ENCODE measurements at regions not wholly inside any gene's neighbourhood (a gene's known extent, or its start where the extent isn't known, plus 50 kb on each side); places are given as distances from the start of the nearest gene placed in this dataset.

DNA sequence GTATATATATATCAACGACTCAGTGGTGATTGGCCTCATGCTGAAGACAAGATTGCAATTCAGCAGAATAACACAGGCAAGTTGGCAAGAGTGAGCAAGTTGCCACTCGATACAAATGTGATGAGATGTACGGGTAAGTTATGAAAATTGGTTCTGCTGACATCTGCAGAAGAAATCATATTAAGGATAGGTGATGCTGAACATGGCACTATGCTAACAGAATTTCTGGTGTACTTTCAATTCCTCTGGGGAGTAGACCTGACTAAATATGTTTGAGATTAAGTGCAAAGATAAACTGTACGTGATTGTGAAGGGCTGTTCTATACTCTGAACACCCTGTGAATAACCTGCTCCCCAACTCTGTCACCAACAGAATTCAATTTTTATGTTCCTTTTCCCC is 758.2 kb downstream of the TBC1D32 start:
- no peak for DNase-seq (ENCODE audit: low spot score)
- intact Hi-C loops (cut with DNase I), result no loop called here

DNA sequence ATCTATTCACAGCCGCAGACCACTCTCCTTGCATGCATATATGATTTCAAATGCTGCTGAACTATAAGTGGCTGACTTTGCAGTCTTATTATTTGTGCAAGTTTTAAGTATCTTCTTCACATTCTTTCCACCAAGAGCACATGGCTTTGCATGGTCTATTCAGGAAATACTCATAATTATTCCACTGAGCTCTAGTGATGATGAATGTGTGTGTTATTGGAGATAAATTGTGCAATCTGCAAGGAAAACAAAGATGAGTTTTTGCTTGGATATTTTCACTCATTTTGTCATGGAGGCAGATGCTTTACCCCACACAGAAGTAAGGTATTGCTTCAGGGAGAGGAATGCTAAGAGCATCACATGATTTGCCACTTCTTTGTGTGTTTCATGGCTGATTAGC is 764.6 kb downstream of the TBC1D32 start:
- intact Hi-C loops (cut with DNase I), result no loop called here
- DNase-seq (ENCODE audit: low spot score), result no peak

- intact Hi-C loops (cut with DNase I), result no loop called here
Observed at GRCh38 chr6:120564779-120565178, 769.5 kb downstream of the TBC1D32 start.

DNA sequence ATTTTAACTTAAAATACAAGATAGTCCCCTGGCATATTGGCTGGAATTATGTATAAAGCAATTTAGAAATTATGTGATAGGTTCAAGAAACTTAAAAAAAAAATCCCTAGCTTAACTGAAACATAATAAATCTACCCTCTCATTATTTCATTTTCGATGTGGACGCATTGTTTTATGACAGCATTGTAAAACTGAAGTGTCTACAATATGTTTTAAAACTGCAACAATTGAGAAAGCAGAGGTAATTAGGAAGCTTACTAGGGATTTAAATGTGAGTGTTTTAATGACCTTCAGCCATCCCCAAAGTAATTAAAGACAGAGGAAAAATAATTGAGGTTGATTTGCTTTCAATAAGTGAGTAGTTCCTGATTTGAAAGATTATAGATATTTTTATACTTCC is 776.0 kb downstream of the TBC1D32 start:
- no peak for DNase-seq (ENCODE audit: low spot score)
- intact Hi-C loops (cut with DNase I), result loop anchor here in 1 of 2 donors (5.0 kb wide), 1 partner anchor 1139 kb away; no protein-coding TSS in a partner anchor

More at GRCh38 chr6:120564779-120565178, 769.5 kb downstream of the TBC1D32 start:
- no peak for DNase-seq (ENCODE audit: low spot score)

GRCh38 chr6:120557554-120557953 is 776.7 kb downstream of the TBC1D32 start:
- no peak for DNase-seq (ENCODE audit: low spot score)
- intact Hi-C loops (cut with DNase I), result loop anchor here in 1 of 2 donors (5.0 kb wide), 1 partner anchor 1140 kb away; no protein-coding TSS in a partner anchor

GRCh38 chr6:120556491-120556890 is 777.8 kb downstream of the TBC1D32 start:
- intact Hi-C loops (cut with DNase I), result loop anchor here in 1 of 2 donors (5.0 kb wide), 1 partner anchor 1141 kb away; no protein-coding TSS in a partner anchor
- no peak for DNase-seq (ENCODE audit: low spot score)

DNA sequence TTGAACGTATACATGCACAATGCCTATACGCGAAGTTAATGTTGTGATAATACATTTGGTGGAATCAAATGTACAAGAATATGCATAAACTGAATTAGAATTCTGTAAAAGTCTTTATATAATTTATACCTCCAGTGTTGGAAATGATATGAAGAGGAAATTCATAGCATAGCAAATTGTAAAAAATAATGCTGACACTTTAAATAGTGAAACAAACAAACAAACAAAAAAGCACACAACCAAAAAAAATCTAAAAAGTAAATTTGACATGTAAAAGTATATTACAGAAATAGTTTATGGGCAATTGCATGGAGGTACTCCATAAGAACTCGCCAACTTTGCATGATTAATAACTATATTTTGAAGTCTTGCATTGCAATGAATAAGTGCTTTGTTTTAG is 780.9 kb downstream of the TBC1D32 start:
- no peak for DNase-seq (ENCODE audit: low spot score)
- intact Hi-C loops (cut with DNase I), result no loop called here

DNA sequence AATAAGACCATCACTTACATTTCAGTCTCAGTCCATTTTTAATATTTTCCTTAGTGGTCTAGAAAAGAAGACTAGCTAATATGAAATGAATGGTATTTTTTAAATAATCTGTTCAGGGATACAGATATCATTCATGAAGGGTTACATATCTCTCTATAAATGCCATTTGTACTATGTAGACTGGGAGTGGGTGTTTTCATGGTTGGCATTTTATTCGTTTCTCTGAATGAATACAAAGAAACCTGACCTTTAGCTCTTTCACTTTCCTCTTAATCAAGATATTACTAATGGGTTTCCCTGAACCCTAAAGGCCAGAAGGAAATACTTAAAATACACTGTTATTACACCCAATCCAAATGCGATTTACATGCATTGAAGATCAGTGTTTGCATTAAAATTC is 788.9 kb downstream of the TBC1D32 start:
- intact Hi-C loops (cut with DNase I), result no loop called here
- no peak for DNase-seq (ENCODE audit: low spot score)

DNA sequence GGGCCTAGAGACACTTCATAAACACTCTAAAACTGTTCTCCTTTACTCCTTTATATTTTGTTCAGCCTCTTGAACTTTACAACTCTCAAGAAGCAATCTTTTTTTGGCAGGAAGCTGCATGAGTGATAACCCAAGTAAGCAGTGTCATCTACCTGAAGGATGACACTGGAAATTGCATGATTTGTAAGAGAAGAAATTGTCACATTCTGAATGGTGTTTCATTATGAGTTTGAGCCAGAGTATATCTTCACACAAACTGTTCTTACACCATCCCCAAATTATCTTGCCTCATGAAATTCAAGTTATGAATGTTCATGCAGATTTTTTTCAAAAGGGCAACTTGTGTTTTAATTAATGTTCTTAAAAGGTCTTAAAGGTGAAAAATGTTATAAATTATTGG is 799.3 kb downstream of the TBC1D32 start:
- no peak for DNase-seq (ENCODE audit: low spot score)
- intact Hi-C loops (cut with DNase I), result no loop called here

- intact Hi-C loops (cut with DNase I), result no loop called here
- DNase-seq (ENCODE audit: low spot score), result no peak
Observed at GRCh38 chr6:120526576-120526975, 807.7 kb downstream of the TBC1D32 start.

- DNase-seq (ENCODE audit: low spot score), result no peak
- intact Hi-C loops (cut with DNase I), result no loop called here
Observed at GRCh38 chr6:120514544-120514943, 819.7 kb downstream of the TBC1D32 start.

GRCh38 chr6:120511712-120512111 is 822.6 kb downstream of the TBC1D32 start:
- intact Hi-C loops (cut with DNase I), result no loop called here
- no peak for DNase-seq (ENCODE audit: low spot score)

GRCh38 chr6:120498711-120499110 is 835.6 kb downstream of the TBC1D32 start:
- intact Hi-C loops (cut with DNase I), result no loop called here

GRCh38 chr6:120496661-120497060 is 837.6 kb downstream of the TBC1D32 start:
- intact Hi-C loops (cut with DNase I), result no loop called here
- no peak for DNase-seq (ENCODE audit: low spot score)

More at GRCh38 chr6:120498711-120499110, 835.6 kb downstream of the TBC1D32 start:
- no peak for DNase-seq (ENCODE audit: low spot score)

DNA sequence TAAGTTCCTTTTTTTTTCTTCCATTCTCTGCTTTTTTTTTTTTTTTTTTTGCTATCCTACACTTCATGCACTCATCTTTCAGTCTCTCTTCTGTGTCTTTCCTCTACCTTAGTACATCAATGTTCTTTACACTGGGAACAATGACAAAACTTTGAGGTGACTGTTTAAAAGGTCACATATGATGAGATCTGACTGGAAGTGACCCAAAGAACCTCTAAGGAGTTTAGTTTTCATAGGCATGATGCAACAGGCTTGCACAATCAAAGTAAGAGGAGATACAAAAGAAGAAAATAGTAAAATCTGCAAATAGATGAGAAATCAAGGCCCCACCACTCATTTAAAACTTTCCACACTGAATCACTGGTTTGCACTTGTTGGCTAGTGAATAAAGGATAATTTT is 840.8 kb downstream of the TBC1D32 start:
- DNase-seq (ENCODE audit: low spot score), result no peak
- intact Hi-C loops (cut with DNase I), result no loop called here

DNA sequence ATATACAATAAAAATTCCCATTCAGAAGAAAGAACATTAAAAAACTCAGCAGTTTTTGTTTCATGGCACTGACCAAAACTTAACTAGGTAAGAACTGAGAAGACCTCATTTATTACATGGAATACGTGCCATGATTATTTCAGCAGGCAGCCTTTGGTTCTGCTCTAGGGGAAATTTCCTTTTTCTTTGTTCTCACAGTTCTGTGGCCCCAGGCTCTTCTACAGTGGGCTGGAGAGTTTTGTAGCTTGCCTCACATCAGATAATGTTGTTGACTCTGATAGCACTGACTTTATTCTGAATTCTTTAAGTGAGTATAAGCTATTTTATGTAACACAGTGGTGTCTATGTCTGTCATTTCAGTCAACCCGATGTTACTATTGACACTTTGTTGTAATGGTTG is 844.3 kb downstream of the TBC1D32 start:
- DNase-seq (ENCODE audit: low spot score), result no peak
- intact Hi-C loops (cut with DNase I), result no loop called here

- no peak for DNase-seq (ENCODE audit: low spot score)
Observed at GRCh38 chr6:120484146-120484545, 850.1 kb downstream of the TBC1D32 start.

DNA sequence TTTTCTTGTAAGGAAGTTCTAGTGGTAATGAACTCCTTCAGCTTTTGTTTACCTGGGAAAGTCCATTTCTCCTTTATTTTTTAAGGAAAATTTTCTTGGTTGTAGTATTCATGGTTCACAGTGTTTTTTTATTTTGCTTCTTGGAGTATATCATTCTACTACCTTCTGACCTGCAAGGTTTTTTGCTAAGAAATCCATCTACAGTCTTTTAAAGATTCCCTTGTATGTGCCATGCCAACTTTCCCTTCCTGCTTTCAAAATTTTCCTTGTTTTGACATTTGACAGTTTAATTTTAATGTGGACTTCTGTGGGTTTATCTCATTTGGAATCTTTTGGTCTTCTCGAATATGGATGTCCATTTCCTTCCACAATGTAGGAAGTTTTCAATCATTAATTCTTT is 855.6 kb downstream of the TBC1D32 start:
- DNase-seq (ENCODE audit: low spot score), result no peak
- intact Hi-C loops (cut with DNase I), result no loop called here

More at GRCh38 chr6:120484146-120484545, 850.1 kb downstream of the TBC1D32 start:
- intact Hi-C loops (cut with DNase I), result no loop called here

- no peak for DNase-seq (ENCODE audit: low spot score)
- intact Hi-C loops (cut with DNase I), result no loop called here
Observed at GRCh38 chr6:120473804-120474203, 860.5 kb downstream of the TBC1D32 start.

- no peak for DNase-seq (ENCODE audit: low spot score)
- intact Hi-C loops (cut with DNase I), result no loop called here
Observed at GRCh38 chr6:120468486-120468885, 865.8 kb downstream of the TBC1D32 start.

- DNase-seq (ENCODE audit: low spot score), result no peak
- intact Hi-C loops (cut with DNase I), result no loop called here
Observed at GRCh38 chr6:120451508-120451907, 882.8 kb downstream of the TBC1D32 start.

DNA sequence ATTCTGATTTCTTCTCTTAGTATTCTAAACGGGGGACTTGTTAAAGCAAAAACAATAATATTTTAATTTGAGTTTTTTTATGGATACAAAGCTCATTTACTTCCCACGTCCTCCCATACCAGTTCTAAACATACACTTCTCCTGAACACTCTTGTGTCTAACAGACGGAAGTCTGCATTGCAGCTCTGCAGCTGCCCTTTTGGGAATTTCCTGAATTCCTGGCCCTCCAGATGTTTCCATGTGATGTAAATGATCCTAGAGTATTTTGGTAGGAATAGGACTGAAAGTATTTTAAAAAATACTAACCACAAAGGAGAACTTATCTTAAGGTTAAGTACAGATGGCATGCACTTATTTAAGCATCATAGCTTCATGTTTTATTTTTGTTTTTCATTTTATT is 886.7 kb downstream of the TBC1D32 start:
- intact Hi-C loops (cut with DNase I), result no loop called here
- no peak for DNase-seq (ENCODE audit: low spot score)

Data from posterior vena cava (tissue), 2 donors.